ENCODE measurements at regions not wholly inside any gene's neighbourhood (a gene's known extent, or its start where the extent isn't known, plus 50 kb on each side); places are given as distances from the start of the nearest gene placed in this dataset.
"Not testable (repeated sequence)": the region's sequence is repeated elsewhere in the genome, so short reads cannot be mapped to it uniquely, and the experiment has no call there.

- DNase-seq (ENCODE audit: low read depth, low spot score), result no peak
Measured at GRCh38 chr10:7069706-7070105, 341.1 kb downstream of the SFMBT2 start.

GRCh38 chr10:7056216-7056615 lies 354.6 kb downstream of the SFMBT2 start:
- no peak for DNase-seq (ENCODE audit: low read depth, low spot score)

GRCh38 chr10:7054915-7055314 lies 355.9 kb downstream of the SFMBT2 start:
- DNase-seq (ENCODE audit: low read depth, low spot score), result no peak

GRCh38 chr10:7053195-7053594 lies 357.6 kb downstream of the SFMBT2 start:
- DNase-seq (ENCODE audit: low read depth, low spot score), result no peak

GRCh38 chr10:7050024-7050423 lies 360.8 kb downstream of the SFMBT2 start:
- DNase-seq (ENCODE audit: low read depth, low spot score), result not testable (repeated sequence)

- DNase-seq (ENCODE audit: low read depth, low spot score), result no peak
Measured at GRCh38 chr10:7048061-7048460, 362.8 kb downstream of the SFMBT2 start.

GRCh38 chr10:7046615-7047014 lies 364.2 kb downstream of the SFMBT2 start:
- DNase-seq (ENCODE audit: low read depth, low spot score), result no peak

GRCh38 chr10:7045891-7046599 lies 364.8 kb downstream of the SFMBT2 start:
- no peak for DNase-seq (ENCODE audit: low read depth, low spot score)

GRCh38 chr10:7043055-7043653 lies 367.7 kb downstream of the SFMBT2 start:
- DNase-seq (ENCODE audit: low read depth, low spot score), result no peak

GRCh38 chr10:7042419-7043054 lies 368.3 kb downstream of the SFMBT2 start:
- DNase-seq (ENCODE audit: low read depth, low spot score), result no peak

- no peak for DNase-seq (ENCODE audit: low read depth, low spot score)
Measured at GRCh38 chr10:7042000-7042399, 368.8 kb downstream of the SFMBT2 start.

GRCh38 chr10:7040681-7041080 lies 370.2 kb downstream of the SFMBT2 start:
- DNase-seq (ENCODE audit: low read depth, low spot score), result no peak

GRCh38 chr10:7039859-7040258 lies 371.0 kb downstream of the SFMBT2 start:
- no peak for DNase-seq (ENCODE audit: low read depth, low spot score)

GRCh38 chr10:7038416-7038815 lies 372.4 kb downstream of the SFMBT2 start:
- no peak for DNase-seq (ENCODE audit: low read depth, low spot score)

GRCh38 chr10:7037434-7037833 lies 373.4 kb downstream of the SFMBT2 start:
- DNase-seq (ENCODE audit: low read depth, low spot score), result not testable (repeated sequence)

GRCh38 chr10:7036951-7037350 lies 373.9 kb downstream of the SFMBT2 start:
- no peak for DNase-seq (ENCODE audit: low read depth, low spot score)

- DNase-seq (ENCODE audit: low read depth, low spot score), result no peak
Measured at GRCh38 chr10:7035126-7035761, 375.6 kb downstream of the SFMBT2 start.

- DNase-seq (ENCODE audit: low read depth, low spot score), result no peak
Measured at GRCh38 chr10:7033031-7033430, 377.8 kb downstream of the SFMBT2 start.

GRCh38 chr10:7030134-7030855 lies 380.5 kb downstream of the SFMBT2 start:
- no peak for DNase-seq (ENCODE audit: low read depth, low spot score)

GRCh38 chr10:7029672-7030071 lies 381.2 kb downstream of the SFMBT2 start:
- no peak for DNase-seq (ENCODE audit: low read depth, low spot score)

GRCh38 chr10:7028809-7029166 lies 382.0 kb downstream of the SFMBT2 start:
- no peak for DNase-seq (ENCODE audit: low read depth, low spot score)

All from ELF-1 (cell line).